CD14-positive monocyte (primary cell): ENCODE measurements at regions not wholly inside any gene's neighbourhood (a gene's known extent, or its start where the extent isn't known, plus 50 kb on each side); places are given as distances from the start of the nearest gene placed in this dataset.

Experiments used
- DNase-seq, 3 donors: peaks; one replicate each; pipeline ENCODE4 v3.0.0-alpha.2; 2011 to 2022
- H2AFZ ChIP-seq: 2 replicates; pipeline ENCODE4 v1.6.0; 2012; ENCODE audit warnings: mild to moderate bottlenecking, low read depth, low read length, inconsistent platforms; ENCODE audit not compliant: insufficient read depth, poor library complexity, severe bottlenecking
- H3K27ac ChIP-seq, 2 donors: 1 replicate in 1 of 2; 2 replicates in 1 of 2; pipeline ENCODE4 v1.5.1; 2012 to 2013; ENCODE audit warnings: low read length in 2 of 2, control low read depth in 1 of 2, inconsistent platforms in 1 of 2, low read depth in 1 of 2, mild to moderate bottlenecking in 1 of 2
- H3K27me3 ChIP-seq, 2 donors: one replicate each; pipeline versions ENCODE4 v1.6.0 to v1.6.1; 2011 to 2013; ENCODE audit warnings: low read length in 2 of 2; ENCODE audit not compliant: control insufficient read depth in 2 of 2, insufficient read depth in 2 of 2
- H3K36me3 ChIP-seq, 2 donors: replicated peaks in 1 of 2; 1 replicate in 1 of 2; 2 replicates in 1 of 2; pipeline versions ENCODE4 v1.5.1 to v1.6.1; 2012 to 2013; ENCODE audit warnings: low read length in 2 of 2, control low read depth in 1 of 2, inconsistent platforms in 1 of 2, mild to moderate bottlenecking in 1 of 2; ENCODE audit not compliant: insufficient read depth in 2 of 2, control insufficient read depth in 1 of 2
- H3K4me1 ChIP-seq, 2 donors: 1 replicate in 1 of 2; 2 replicates in 1 of 2; pipeline versions ENCODE4 v1.5.1 to v1.6.1; 2012 to 2013; ENCODE audit warnings: low read length in 2 of 2, control low read depth in 1 of 2, inconsistent platforms in 1 of 2, mild to moderate bottlenecking in 1 of 2, moderate library complexity in 1 of 2; ENCODE audit not compliant: insufficient read depth in 2 of 2, control insufficient read depth in 1 of 2
- H3K4me2 ChIP-seq: replicated peaks from 2 replicates; pipeline ENCODE3; 2012; ENCODE audit warnings: low read length, moderate library complexity, mild to moderate bottlenecking; ENCODE audit not compliant: poor library complexity, severe bottlenecking; ENCODE audit errors: extremely low read depth
- H3K4me3 ChIP-seq, 3 experiments: fragments of 200-600 bp in 1 of 3; sonication (generic) in 1 of 3; replicated peaks in 1 of 3; 1 replicate in 2 of 3; 2 replicates in 1 of 3; pipeline ENCODE4 v1.5.1; 2011 to 2013; ENCODE audit warnings: low read length in 3 of 3, mild to moderate bottlenecking in 3 of 3, control low read depth in 2 of 3, low read depth in 2 of 3, inconsistent platforms in 1 of 3, moderate library complexity in 1 of 3
- H3K79me2 ChIP-seq: 2 replicates; pipeline ENCODE4 v1.6.0; 2012; ENCODE audit warnings: mild to moderate bottlenecking, control low read depth, inconsistent platforms, low read length, moderate library complexity; ENCODE audit not compliant: insufficient read depth
- H3K9ac ChIP-seq: 2 replicates; pipeline ENCODE4 v1.6.0; 2017; ENCODE audit warnings: low read length, mild to moderate bottlenecking; ENCODE audit not compliant: insufficient read depth, poor library complexity, severe bottlenecking
- H3K9me3 ChIP-seq, 2 donors: replicated peaks in 1 of 2; 1 replicate in 1 of 2; 2 replicates in 1 of 2; pipeline versions ENCODE4 v1.5.1 to v1.6.1; 2012 to 2013; ENCODE audit warnings: low read length in 2 of 2, control low read depth in 1 of 2; ENCODE audit not compliant: control insufficient read depth in 1 of 2, insufficient read depth in 1 of 2
- H4K20me1 ChIP-seq: 2 replicates; pipeline ENCODE4 v1.6.0; 2012; ENCODE audit warnings: mild to moderate bottlenecking, low read length, control low read depth, moderate library complexity; ENCODE audit not compliant: insufficient read depth
- H3K27ac Mint-ChIP-seq, 7 donors: one replicate each; pipeline ENCODE4 v1.8.0; 2020; ENCODE audit warnings: mild to moderate bottlenecking in 7 of 7, mixed read lengths in 7 of 7, moderate library complexity in 6 of 7, inconsistent platforms in 2 of 7
- H3K27me3 Mint-ChIP-seq, 3 donors: one replicate each; pipeline ENCODE4 v1.8.0; 2021 to 2022; ENCODE audit warnings: low read depth in 3 of 3, mild to moderate bottlenecking in 3 of 3, mixed read lengths in 3 of 3, moderate library complexity in 3 of 3, inconsistent platforms in 1 of 3
- H3K36me3 Mint-ChIP-seq, 2 donors: one replicate each; pipeline ENCODE4 v1.8.0; 2020; ENCODE audit warnings: mixed read lengths in 2 of 2, inconsistent platforms in 1 of 2, mild to moderate bottlenecking in 1 of 2
- H3K4me1 Mint-ChIP-seq: one replicate; pipeline ENCODE4 v1.8.0; 2020; ENCODE audit warnings: mild to moderate bottlenecking, mixed read lengths
- H3K4me3 Mint-ChIP-seq, 2 donors: one replicate each; pipeline ENCODE4 v1.8.0; 2020; ENCODE audit warnings: mild to moderate bottlenecking in 2 of 2, mixed read lengths in 2 of 2, moderate library complexity in 1 of 2
- H3K9me3 Mint-ChIP-seq, 7 donors: one replicate each; pipeline ENCODE4 v1.8.0; 2020 to 2022; ENCODE audit warnings: mixed read lengths in 7 of 7, mild to moderate bottlenecking in 6 of 7, moderate library complexity in 6 of 7, inconsistent platforms in 2 of 7
- WGBS: methylation state at CpG from one replicate; pipeline ENCODE4 v1.1.5; 2013; ENCODE audit warnings: missing lambda C conversion rate; ENCODE audit not compliant: insufficient coverage; 5-methylcytosine and 5-hydroxymethylcytosine counted together
- intact Hi-C, 2 donors: fragments of 100-400 bp; cut with micrococcal nuclease; formaldehyde crosslinking; loops; one replicate each; pipeline versions ENCODE4 v1.15.0 to v1.15.1; 2023
- TF ChIP-seq, protein P1 (sequence below): fragments of 200-600 bp; IDR thresholded peaks from one replicate; pipeline ENCODE4 v1.8.0; 2022; ENCODE audit warnings: antibody characterized with exemption, mild to moderate bottlenecking

- TF ChIP-seq, protein P1, sequence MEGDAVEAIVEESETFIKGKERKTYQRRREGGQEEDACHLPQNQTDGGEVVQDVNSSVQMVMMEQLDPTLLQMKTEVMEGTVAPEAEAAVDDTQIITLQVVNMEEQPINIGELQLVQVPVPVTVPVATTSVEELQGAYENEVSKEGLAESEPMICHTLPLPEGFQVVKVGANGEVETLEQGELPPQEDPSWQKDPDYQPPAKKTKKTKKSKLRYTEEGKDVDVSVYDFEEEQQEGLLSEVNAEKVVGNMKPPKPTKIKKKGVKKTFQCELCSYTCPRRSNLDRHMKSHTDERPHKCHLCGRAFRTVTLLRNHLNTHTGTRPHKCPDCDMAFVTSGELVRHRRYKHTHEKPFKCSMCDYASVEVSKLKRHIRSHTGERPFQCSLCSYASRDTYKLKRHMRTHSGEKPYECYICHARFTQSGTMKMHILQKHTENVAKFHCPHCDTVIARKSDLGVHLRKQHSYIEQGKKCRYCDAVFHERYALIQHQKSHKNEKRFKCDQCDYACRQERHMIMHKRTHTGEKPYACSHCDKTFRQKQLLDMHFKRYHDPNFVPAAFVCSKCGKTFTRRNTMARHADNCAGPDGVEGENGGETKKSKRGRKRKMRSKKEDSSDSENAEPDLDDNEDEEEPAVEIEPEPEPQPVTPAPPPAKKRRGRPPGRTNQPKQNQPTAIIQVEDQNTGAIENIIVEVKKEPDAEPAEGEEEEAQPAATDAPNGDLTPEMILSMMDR = no peak
- Histone ChIP-seq H2AFZ (no peak overlapping the region), H4K20me1 (no peaks in the 10 kb centered on the region), H3K9ac (no peak overlapping the region), H3K36me3 (no peaks in the 10 kb centered on the region), H3K27ac (no peak overlapping the region), H3K4me3 (no peak overlapping the region), H3K79me2 (no peaks in the 10 kb centered on the region), H3K27me3 (no peaks in the 10 kb centered on the region), H3K4me2 (no peak overlapping the region), H3K9me3 (no peaks in the 10 kb centered on the region), H3K4me1 (no peaks in the 10 kb centered on the region)
- no peaks in the 10 kb centered on the region for H3K4me1 Mint-ChIP-seq
- 71% methylated on average over 4 of the region's 5 CpGs for WGBS
- no peak for DNase-seq
- H3K27ac Mint-ChIP-seq = no peak overlapping the region
- intact Hi-C loops = no loop called here
- peaks cover 0 to 2% (median 0%) of the 10 kb centered on the region in 3 donors for H3K27me3 Mint-ChIP-seq
- no peak overlapping the region for H3K4me3 Mint-ChIP-seq
- H3K9me3 Mint-ChIP-seq = peaks cover 0 to 8% (median 0%) of the 10 kb centered on the region in 7 donors
- H3K36me3 Mint-ChIP-seq = no peaks in the 10 kb centered on the region
Observed at GRCh38 chr4:84177831-84178542, 321.1 kb downstream of the NKX6-1 start.

GRCh38 chr4:84176016-84176415 is 323.1 kb downstream of the NKX6-1 start:
- Histone ChIP-seq H3K9ac (no peak overlapping the region), H3K36me3 (no peaks in the 10 kb centered on the region), H2AFZ (no peak overlapping the region), H3K9me3 (no peaks in the 10 kb centered on the region), H3K4me3 (no peak overlapping the region), H3K4me2 (no peak overlapping the region), H3K27me3 (no peaks in the 10 kb centered on the region), H3K4me1 (no peaks in the 10 kb centered on the region), H3K27ac (no peak overlapping the region), H4K20me1 (no peaks in the 10 kb centered on the region), H3K79me2 (no peaks in the 10 kb centered on the region)
- no peak for DNase-seq
- no peaks in the 10 kb centered on the region for H3K36me3 Mint-ChIP-seq
- H3K9me3 Mint-ChIP-seq = peaks cover 0 to 6% (median 0%) of the 10 kb centered on the region in 7 donors
- intact Hi-C loops = no loop called here
- peaks cover 0 to 2% (median 0%) of the 10 kb centered on the region in 3 donors for H3K27me3 Mint-ChIP-seq
- no peak overlapping the region for H3K27ac Mint-ChIP-seq
- no peaks in the 10 kb centered on the region for H3K4me1 Mint-ChIP-seq
- no peak overlapping the region for H3K4me3 Mint-ChIP-seq
- no CpG with 5 or more reads among the region's 1 CpG for WGBS
- TF ChIP-seq, protein P1 = no peak
